SK-N-SH (cell line): ENCODE measurements at regions not wholly inside any gene's neighbourhood (a gene's known extent, or its start where the extent isn't known, plus 50 kb on each side); places are given as distances from the start of the nearest gene placed in this dataset.
A peak's percentile ranks its signal among the peaks of the same experiment; 100 is the strongest.

Source experiments
- CHD2 ChIP-seq: fragments of 150-350 bp; IDR thresholded peaks from 2 replicates; pipeline ENCODE4 v1.6.1; 2018; ENCODE audit warnings: low read length; ENCODE audit not compliant: partially characterized antibody
- CTCF ChIP-seq: fragments of 200-600 bp; sonication (generic); IDR thresholded peaks from 2 replicates; pipeline ENCODE4 v1.6.1; 2017; ENCODE audit warnings: antibody characterized with exemption, mild to moderate bottlenecking, moderate library complexity
- EP300 ChIP-seq, 2 experiments: IDR thresholded peaks; 2 replicates each; pipeline versions ENCODE4 v1.4.0 to v1.6.1; 2012; ENCODE audit warnings: borderline replicate concordance in 1 of 2, low read depth in 1 of 2, low read length in 1 of 2
- JUND ChIP-seq: IDR thresholded peaks from 2 replicates; pipeline ENCODE4 v1.4.0; 2012
- MAX ChIP-seq: IDR thresholded peaks from 2 replicates; pipeline ENCODE4 v1.4.0; 2012; ENCODE audit warnings: low read depth
- RFX5 ChIP-seq: IDR thresholded peaks from 2 replicates; pipeline ENCODE4 v1.6.1; 2012; ENCODE audit warnings: mild to moderate bottlenecking, improper control_type of control experiment, low read length
- SMC3 ChIP-seq: IDR thresholded peaks from 2 replicates; pipeline ENCODE4 v1.6.1; 2012; ENCODE audit warnings: low read depth, low read length, improper control_type of control experiment
- YY1 ChIP-seq: IDR thresholded peaks from 2 replicates; pipeline ENCODE4 v1.4.0; 2012; ENCODE audit warnings: low read depth, mild to moderate bottlenecking

GRCh38 chr4:182189103-182189878 is 53.9 kb upstream of the TENM3 start:
- no peak for TF ChIP-seq CTCF
- TF ChIP-seq SMC3: no peak
- TF ChIP-seq CHD2: no peak
- TF ChIP-seq JUND: peak; percentile 53
- TF ChIP-seq EP300 (IDR thresholded peaks at IDR 0.05; ENCODE audit: borderline replicate concordance in 1 of 2, low read depth in 1 of 2, low read length in 1 of 2): peak in 1 of 2 experiments; percentile 62; a peak in 1 of 4 replicates
- TF ChIP-seq YY1: no peak
- no peak for TF ChIP-seq MAX
- TF ChIP-seq RFX5: no peak
